GDM1 (cell line): ENCODE measurements at regions not wholly inside any gene's neighbourhood (a gene's known extent, or its start where the extent isn't known, plus 50 kb on each side); places are given as distances from the start of the nearest gene placed in this dataset.

Experiments used
- DNase-seq: peaks from one replicate; lab custom pipeline; 2025; lab: John Stamatoyannopoulos, UW

DNA sequence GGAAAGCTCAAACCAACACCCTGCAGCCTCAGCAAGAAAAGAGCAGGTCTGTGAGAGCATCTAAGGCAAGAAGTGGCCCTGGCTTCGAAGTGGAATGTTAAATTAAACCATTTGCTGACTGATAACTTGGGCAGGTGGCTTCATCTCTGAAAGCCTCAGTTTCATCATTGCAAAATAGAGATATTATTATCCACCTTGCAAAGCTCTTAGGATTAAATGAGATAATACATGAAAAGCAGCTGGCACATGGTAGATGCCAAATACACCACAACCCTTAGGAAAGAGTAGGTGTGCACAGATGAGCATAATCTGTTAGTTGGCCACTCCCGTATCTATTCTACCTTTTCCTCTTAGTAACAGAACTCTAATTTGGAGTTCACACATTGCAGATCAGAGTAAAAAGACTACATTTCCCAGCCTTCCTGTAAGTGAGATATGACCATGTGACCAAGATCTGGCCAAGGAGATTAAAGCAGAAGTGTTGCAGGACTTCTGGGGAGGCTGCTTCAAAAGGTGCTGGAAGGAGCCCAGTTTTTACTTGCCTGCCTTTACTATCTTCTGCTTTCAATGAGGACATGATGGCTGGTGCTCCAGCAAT lies 288.7 kb downstream of the SOX9 start:
- no peak for DNase-seq

GRCh38 chr17:72411124-72411563 lies 290.3 kb downstream of the SOX9 start:
- no peak for DNase-seq

- DNase-seq = no peak
Measured at GRCh38 chr17:72412650-72413076, 291.8 kb downstream of the SOX9 start.

DNA sequence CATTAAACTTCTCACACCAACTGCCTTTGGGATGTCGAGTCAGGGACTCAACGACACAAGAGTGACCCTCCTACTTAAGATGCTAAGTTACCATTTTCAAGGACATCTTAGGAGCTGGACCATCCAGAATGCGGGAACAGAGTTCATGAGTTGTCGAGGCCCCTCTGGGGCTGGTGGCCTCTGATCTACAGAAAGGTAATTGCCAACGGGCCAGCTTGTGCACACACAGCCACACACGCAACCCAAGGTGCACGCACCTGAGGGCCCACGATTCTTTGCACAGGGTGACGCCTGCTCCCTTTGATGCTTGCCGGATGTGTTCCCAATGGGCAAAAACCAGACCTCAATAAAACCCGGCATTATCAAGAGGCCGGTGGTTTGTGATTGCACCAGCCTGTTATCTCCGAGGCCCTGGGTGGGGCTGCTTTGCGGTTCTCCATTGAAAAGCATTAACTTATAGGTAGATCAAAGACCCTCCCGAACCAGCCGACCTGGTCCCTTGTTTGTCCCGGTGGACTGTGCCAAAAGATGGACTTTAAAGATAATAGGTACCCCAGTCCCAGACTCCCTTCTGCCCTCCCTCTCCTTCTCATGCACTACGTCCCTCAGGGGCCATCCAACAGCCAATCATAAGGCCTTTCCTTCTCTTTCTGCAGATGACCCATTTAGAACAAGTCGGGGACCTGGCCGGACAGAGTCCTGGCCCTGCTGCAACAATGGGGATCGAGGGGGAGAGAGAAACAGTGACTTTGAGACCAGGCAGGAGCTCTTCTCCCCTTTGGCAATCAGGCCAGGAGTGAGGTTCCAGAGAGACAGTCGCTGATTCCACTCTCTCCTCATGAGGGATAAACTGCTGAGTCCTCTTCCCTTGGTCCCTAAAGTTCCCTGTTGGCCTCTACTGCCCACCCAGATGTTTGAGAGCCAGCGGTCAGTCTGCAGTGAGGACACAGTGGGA lies 292.5 kb downstream of the SOX9 start:
- no peak for DNase-seq

DNA sequence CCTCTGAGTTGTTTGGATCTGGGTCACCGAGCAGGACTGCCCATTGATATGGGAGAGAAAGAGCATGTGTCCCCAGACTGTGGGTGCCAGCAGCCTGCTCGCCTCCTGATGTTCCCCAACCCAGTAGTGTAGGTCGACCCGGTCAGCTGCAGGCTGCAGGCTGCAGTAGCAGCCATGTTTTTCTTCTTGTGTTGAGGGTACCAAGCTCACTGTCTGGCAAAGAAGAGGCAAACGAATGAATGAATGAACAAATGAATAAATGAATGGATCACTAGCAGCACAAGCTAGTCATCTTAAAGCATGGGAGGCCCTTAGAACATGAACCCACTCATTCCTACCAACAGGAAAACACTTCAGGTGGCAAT lies 293.2 kb downstream of the SOX9 start:
- DNase-seq = no peak

DNA sequence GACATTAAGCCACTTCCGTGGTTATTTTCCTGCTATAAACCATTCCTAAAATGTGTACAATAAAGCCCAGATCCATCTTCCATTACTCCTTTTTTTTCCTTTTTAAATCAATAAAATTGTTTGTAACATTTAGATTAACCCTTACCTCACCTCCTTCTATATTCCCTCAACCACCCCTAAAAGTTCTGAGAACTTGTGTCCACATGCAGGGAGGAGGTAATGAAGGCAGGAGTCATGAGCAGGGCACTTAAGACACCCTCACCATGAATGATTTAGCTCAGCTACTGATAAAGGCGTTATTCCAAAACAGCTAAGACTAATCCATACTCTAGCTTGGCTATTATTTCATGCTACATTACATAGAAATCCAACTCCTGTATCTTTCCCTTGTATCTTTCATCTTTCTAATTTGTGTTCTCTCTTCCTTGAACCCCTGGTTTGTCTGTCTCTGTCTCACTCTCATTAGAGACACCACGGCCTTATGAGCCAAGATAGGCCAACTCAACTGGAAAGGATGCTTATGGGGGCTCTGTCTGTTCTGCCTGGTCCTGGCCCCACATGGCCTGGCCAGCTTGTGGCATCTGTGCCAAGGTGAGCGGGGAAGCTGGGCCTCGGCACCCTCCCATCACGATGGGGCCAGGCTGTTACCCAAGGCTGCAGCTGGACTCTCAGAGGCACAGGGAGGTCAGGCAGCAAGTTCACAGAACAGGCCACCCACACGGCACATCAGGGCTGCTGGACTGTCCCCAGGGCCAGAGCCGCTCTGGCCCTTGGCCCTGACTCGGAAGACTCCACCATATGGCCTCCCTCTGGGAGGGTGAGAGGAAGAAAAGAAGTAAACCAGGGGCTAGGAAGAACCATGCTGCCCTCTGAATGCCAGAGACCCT lies 294.4 kb downstream of the SOX9 start:
- no peak for DNase-seq

GRCh38 chr17:72416054-72416675 lies 295.3 kb downstream of the SOX9 start:
- no peak for DNase-seq

GRCh38 chr17:72416905-72417304 lies 296.1 kb downstream of the SOX9 start:
- DNase-seq = no peak

DNA sequence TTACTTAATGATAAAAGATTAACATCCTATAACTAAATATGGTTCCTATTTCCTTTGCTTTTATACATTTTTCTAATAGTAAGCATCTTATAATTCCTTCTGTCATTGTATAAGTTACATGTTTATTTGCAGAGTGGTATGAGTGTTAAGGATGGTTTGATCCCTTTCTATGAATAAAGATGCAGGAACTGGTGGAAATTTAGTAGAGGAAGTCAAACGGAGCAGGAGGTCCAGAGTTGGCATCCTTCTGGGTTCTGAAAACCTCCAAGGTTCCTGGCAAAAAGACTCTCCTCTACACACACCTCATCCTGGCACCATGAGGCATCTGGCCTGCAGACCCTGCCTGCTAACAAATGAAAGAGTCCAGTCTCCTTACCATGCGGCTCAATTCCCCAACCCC lies 296.8 kb downstream of the SOX9 start:
- DNase-seq = no peak

DNA sequence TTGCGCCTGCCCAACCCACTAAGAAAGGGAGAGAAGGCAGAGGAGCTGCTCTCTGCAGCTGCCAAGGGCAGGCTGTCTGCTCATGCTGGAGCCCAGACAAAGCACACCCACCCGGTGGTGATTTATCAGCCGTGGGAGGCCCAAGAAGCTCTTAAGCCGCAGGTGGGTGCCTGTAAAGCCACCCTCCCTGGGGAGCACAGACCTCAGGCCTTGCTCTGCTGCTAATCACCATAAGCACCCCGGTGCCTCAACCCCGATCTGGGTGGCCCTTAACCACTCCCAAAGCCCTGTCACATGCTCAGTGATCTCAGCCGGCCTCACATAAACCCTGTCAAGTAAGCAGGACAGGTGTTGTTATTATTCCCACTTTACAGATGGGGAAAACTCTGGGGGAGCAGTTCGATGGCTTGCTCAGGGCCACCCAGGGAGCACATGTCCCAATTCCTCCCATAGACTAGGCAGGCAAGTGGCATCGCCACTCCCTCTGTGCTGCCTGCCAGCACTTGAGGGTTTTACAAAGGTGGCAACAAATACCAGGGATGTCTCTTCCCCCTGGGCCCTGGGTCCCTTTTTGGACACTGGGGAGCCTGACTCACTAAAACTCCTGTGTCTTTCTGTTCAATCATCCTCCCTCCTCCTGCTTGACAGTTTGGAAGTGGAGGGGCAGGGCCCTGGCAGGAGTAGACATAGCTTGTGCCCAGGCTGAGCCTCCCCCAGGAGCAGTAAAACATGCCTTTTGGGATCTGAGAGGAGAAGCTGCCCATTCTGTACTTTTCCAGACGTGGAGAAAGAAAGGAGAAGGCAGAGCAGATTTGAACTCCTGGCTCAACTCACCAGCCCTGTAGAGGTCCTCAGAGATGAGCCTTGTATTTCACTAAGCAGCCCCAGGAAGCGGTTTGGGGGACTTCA lies 299.3 kb downstream of the SOX9 start:
- DNase-seq = no peak

- DNase-seq = no peak
Measured at GRCh38 chr17:72420775-72421127, 299.9 kb downstream of the SOX9 start.

GRCh38 chr17:72421128-72422092 lies 300.6 kb downstream of the SOX9 start:
- DNase-seq = peak; percentile 41

DNA sequence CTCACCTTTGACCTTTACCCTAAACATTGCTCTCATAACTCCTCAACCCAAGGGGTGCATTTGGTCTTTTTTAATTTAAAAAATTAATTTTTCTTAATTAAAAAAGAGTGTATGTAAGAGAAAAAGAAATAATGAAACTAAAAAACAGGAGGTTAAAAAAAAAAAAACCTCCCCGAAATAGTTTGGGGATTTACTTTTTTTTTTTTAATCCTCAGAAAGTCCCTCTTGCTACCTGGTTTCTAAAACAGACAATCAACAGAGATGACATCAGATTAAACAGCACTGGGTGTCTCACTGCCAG lies 301.3 kb downstream of the SOX9 start:
- DNase-seq = no peak

GRCh38 chr17:72422505-72423285 lies 301.9 kb downstream of the SOX9 start:
- DNase-seq = no peak

- no peak for DNase-seq
Measured at GRCh38 chr17:72423286-72423589, 302.4 kb downstream of the SOX9 start.

- no peak for DNase-seq
Measured at GRCh38 chr17:72423718-72424117, 302.9 kb downstream of the SOX9 start.

DNA sequence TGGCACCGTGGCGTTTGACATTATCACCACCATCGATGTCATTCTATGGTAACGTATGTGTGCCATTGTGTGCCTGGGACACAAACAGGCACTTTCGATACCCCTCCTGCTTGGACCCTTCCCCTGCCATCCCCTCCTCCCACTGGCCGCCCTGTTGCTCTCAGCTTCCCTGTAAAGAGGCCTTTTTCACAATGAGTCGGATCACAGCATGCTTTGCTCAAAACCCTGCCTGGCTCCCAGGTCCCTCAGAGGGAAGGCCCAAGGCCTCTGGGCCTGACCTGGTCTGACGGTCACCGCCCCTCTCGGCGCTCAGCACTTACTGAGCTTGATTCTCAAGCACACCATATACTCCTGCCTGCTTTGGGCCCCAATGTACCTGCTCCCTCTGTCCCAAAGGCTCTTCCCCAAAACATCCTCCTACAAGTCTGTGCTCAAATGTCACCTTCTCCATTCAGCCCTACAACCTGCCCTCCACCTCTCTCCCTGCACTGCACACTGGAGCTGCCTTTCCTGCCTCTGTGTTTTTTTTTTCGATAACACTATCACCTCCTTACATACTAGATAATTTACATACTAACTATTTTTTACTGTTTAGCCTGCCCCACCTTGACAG lies 303.8 kb downstream of the SOX9 start:
- DNase-seq = no peak

DNA sequence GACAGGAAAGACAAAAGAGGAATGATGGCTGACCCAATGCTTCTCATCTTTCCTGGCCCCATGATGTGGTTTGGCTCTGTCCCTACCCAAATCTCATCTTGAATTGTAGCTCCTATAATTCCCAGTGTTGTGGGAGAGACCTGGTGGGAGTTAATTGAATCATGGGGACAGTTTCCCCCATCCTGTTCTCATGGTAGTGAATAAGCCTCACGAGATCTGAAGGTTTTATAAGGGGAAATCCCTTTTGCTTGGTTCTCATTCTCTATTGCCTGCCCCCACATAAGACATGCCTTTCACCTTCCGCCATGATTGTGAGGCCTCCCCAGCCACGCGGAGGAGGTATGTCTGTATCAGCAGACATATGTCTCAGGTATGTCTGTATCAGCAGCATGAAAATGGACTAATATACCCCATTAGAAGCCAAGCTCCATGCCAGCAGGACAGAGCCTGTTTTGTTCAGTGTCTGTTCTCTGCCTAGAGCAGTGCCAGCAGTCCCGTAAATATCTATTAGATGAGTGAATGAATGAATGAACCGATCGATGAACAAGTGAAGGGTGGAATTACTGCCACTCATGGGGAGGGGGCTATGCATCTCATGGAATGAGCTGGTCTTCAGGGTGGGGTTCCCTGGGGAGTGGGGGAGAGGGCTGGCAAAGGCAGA lies 304.4 kb downstream of the SOX9 start:
- DNase-seq = no peak

- no peak for DNase-seq
Measured at GRCh38 chr17:72425794-72426168, 305.0 kb downstream of the SOX9 start.
